HG03064 (cell line): ENCODE measurements at regions not wholly inside any gene's neighbourhood (a gene's known extent, or its start where the extent isn't known, plus 50 kb on each side); places are given as distances from the start of the nearest gene placed in this dataset.
"Not testable (repeated sequence)": the region's sequence is repeated elsewhere in the genome, so short reads cannot be mapped to it uniquely, and the experiment has no call there.

Experiments used
- ATAC-seq: cut with Tn5 transposase; IDR thresholded peaks from one replicate; pipeline ENCODE4 v1.9.1; 2021; ENCODE audit warnings: low read depth; ENCODE audit not compliant: unreplicated experiment

DNA sequence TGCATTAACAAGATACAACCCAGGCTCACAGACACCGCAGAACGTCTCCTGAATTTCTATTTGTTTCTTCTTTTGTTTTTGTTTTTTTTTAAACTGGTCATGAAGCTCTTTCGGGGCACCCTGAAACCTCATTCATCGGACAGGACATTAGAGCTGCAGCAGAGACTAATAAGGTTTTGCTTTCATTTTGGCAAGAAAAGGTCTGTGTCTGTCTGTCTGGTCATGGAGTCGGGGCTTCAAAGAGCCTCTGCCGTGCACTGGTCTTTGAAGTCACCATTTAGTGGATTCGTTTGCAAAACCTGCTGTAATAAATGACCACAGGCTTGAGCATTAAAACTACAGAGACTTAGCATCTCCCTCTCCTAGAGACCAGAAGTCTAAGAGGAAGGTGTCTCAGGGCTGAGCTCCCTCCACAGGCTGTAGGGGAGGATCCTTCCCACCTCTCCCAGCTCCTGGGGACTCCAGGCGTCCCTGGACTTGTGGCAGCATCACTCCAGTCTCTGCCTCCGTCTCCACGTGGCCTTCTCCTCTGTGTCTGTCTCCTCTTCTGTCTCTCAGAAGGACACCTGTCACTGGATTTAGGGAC, 247.5 kb downstream of the CRLF2 start:
- no peak for ATAC-seq

DNA sequence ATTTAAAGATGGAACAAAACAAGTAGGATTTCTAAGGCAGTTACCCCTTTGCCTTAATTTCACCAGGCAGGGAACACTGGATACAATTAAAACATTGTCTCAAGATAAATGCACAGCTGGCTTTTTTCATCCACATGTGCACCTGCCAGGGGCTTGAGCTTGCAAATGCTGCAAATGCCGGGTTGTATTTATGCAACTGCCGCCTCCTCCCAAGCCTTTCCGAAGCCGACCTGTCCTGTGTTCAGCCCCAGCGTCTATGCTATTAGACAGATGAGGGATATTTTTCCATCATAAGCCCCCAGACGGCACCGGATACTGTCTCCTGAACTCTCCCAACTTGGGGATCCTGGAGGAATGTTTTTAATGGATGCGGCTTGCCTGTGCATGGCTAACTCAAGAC, 251.6 kb downstream of the CRLF2 start:
- ATAC-seq = no peak

DNA sequence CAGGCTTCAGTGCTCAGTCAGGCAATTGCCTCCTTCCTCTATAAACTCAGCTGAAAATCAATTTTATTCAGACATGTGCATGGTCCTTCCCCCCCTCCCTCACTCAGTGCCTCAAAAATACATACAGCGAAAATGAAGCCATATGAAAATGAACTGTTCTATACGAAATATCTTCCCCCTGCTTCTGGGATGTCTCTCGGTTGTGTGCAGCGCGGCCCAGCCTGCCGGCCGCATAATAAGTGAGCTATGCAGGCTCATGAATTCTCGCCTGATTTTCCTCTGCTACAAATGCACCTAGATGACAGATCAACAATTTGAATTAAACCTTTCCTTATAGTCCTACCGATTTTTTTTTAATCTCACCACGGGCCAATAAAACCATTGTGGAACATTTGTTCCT, 252.9 kb downstream of the CRLF2 start:
- no peak for ATAC-seq

DNA sequence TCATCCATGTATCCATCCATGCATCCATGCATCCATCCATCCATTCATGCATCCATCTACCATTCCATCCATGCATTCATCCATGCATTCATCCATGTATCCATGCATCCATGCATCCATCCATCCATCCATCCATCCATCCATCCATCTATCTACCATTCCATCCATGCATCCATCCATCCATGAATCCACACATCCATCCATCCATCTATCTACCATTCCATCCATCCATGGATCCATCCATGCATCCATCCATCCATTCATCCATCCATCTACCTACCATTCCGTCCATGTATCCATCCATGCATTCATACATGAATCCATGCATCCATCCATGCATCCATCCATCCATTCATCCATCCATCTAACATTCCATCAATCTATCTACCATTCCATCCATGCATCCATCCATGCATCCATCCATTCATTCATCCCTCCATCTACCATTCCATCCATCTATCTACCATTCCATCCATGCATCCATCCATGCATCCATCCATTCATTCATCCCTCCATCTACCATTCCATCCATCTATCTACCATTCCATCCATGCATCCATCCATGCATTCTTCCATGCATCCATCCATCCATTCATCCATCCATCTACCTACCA, 257.2 kb downstream of the CRLF2 start:
- ATAC-seq = not testable (repeated sequence)

DNA sequence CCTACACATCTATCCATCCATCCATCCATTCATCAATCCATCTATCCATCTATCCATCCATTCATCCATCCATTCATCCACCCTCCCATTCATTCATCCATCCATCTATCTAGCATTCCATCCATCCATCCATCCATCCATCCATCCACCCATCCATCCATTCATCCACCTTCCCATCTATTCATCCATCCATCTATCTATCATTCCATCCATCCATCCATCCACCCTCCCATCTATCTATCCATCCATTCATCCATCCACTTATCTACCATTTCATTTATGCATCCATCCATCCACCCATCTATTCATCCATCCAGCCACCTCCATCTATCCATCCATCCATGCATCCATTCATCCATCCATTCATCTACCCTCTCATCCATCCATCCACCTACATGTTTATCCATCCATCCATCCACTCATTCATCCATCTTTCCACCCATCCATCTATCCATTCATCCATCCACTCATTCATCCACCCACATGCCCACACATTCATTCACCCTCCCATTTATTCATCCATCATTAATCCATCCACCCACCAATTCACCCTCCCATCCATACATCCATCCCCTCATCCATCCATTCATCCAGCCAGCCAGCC, 258.5 kb downstream of the CRLF2 start:
- no peak for ATAC-seq

DNA sequence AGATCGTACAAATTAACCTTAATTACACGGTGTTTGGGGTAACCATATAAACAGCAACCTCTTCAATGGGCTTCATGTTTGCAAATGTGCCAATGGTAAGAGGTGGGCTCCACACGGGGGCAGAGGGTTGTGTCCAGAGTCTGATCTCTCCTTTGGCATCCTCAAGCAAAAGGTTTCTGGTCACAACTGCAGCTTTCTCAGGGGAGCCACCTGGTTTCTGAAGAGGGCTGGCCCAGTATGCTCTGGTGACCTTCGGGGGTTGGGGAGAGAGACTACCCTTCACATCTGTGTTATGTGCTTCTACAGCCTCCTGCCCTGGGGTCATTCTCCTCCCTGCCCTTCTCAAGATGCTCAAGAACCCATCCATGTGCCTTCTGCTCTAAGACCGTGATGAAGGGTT, 259.6 kb downstream of the CRLF2 start:
- ATAC-seq = no peak

DNA sequence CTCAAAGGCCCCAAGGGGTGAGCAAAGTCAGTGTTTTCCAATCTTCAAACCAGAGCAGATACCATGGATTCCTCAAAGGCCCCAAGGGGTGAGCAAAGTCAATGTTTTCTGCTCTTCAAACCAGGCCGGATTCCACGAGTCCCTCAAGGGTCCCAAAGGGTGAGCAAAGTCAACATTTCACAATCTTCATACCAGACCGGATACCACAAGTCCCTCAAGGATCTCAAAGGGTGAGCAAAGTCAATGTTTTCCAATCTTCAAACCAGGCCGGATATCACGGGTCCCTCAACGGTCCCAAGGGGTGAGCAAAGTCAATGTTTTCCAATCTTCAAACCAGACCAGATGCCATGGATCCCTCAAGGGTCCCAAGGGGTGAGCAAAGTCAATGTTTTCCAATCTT, 265.2 kb downstream of the CRLF2 start:
- ATAC-seq = not testable (repeated sequence)

DNA sequence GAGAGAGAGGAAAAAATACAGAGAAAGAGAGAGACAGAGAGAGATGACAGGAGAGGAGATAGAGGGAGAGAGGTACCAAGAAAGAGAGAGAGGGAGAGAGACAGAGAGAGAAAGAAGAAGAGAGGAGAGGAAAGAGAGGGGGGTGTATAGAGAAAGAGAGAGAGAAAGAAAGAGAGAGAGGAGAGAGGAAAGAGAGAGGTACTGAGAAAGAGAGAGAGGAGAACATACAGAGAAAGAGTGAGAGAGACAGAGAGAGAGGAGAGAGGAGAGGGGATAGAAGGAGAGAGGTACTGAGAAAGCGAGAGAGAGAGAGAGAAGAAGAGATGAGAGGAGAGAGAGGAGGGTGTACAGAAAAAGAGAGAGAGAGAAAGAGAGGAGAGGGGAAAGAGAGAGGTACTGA, 269.4 kb downstream of the CRLF2 start:
- no peak for ATAC-seq

DNA sequence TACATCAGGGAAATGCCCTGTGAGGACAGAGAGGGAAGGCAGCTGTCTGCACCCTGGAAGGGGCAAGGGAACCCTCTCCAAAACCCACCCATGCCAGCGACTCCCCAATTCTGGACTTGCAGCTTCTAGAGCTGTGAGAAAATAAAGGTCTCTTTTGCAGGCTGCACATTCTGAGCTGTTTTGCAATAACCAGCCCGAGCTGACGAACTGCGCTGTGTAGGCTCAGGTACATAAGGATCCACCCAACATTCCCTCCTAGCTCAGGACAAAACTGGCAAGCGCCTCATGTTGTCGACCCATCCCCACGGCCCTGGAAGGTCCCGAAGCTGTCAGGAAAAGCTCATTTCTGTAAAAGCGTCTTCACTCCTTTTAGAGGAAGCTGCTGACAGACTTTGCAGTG, 271.8 kb downstream of the CRLF2 start:
- ATAC-seq = no peak

DNA sequence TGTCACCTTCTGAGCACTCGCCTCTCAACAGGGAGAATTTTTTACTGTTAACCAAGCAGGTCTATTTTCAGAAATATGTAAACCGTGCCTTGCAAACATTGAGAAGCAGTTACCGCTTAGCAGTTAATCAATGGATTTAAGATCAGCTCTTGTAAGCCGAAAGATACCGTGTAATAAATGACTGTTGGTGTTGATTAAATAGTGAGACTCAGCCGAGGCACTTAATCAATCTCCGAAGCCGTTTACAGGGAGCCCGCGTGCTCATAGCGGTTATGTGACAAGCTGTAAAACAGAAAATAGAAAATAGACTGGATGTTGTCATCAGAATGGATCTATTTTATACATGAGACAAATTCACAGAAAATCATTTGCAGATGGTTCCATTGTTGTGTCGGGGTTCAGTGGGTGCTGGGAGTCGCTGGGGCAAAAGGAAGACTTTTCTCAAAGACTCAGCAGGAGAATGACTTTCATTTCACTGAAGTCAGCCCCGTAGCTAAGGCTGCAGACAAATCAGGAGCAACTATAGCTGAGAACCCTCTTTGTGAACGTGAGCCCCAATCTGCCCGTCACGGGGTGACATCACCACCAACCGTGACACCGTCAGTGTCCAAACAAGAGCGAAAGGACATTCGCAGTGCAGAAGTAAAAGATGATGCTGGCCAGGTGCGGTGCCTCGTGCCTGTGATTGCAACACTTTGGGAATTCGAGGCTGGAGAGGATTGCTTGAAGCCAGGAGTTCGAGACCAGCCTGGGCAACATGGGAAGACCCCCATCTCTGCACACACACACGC, 275.3 kb downstream of the CRLF2 start:
- no peak for ATAC-seq

DNA sequence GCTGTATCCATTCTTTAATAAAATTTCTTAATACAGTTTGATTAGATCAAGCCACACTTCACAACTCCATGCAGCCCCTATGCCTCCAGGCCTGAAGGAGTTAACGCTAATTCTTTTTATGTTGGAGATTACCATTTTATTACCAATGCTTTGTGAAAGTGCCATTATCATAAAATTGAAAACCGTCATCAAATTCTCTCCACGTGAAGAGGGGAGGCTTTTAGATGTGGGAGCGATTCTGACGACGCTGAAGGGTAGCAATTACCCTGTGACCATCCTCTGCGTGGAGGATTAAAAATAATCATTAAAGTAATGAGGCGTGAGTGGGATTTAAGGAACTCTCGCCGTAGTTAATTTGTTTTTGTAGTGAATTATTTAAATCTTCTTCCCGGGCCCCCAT, 278.8 kb downstream of the CRLF2 start:
- ATAC-seq = no peak

DNA sequence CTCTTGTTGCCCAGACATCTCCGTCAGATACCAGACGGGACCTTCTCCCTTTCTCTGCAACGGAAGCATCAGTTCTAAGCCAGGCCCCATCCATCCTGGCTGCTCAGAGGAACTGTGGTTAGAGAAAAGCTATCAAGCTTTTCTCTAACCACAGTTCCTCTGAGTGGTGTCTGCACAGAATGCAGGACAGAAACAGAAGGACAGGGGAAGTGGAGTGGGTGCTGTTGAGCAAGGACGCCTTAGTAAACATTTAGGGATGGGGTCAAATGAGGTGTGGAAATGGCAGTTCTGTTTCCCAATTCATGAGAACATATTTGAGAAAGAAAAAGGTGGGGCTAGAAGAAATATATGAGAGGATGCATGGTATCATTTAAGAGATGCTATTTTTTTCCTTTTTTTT, 283.8 kb downstream of the CRLF2 start:
- ATAC-seq = no peak

DNA sequence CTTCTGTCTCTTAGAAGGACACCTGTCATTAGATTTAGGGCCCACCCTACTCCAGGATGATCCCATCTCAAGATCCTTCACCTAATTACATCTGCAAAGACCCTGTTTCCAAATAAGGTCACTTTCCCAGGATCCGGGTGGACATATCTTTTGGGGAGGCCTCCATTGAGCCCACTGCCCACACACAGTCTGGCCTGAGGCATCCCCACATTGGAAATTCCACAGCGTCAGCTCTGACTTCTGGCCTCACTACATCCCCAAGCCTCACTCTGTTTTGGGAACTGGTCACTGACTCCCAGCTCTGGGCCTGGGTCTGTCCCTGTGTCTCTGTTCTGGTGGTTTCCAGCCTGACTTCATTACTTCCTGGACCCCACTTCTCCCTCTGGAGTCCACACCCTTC, 285.5 kb downstream of the CRLF2 start:
- no peak for ATAC-seq

DNA sequence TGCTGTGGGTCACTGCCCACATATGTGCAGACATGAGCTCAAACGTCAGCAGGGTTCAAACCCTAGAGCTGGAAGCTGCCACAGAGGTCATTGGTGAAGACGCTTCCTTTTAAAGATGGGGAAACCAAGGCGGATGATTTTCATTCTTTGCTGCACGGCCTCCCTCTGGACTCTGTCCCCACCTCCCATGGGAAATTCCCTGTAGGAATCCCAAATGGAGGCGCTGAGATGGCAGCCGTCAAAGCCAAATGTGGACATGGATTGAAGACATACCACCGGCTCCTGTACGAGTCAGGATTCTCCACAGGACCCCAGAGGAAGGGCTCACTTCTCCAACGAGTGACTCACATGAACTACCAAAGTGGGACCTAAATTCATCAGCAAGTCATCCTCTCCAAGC, 286.4 kb downstream of the CRLF2 start:
- no peak for ATAC-seq

DNA sequence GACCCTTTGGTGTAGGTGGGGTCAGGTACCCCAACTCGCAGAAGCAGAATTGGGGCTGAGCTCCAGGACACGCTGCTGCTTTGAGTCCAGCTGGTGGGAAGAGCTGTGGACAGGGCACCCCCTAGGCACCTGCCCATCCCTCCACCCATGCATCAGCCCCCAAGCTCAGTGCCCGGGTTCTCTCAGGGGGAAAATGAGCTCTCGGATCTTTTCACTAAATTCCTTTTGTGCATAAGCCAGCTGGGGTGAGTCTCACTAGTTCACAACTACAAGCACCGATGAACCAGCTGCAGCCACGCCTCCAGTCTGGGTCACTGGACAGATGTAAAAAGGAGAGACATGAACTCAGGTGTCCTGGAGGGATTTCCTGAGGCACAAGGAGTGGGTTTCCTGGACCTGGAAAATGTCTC, 286.8 kb downstream of the CRLF2 start:
- ATAC-seq = no peak

DNA sequence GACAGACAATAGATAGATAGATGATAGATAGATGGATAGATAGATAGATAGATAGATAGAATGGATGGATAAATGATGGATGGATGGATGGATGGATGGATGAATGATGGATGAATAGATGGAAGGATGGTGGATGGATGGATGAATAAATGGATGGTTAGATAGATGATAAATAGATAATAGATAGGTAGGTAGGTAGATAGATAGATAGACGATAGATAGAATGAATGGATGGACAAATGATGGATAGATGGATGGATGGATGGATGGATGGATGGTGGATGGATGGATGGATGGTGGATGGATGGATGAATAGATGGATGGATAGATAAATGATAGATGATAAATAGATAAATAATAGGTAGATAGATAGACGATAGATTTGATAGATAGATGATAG, 287.4 kb downstream of the CRLF2 start:
- no peak for ATAC-seq

DNA sequence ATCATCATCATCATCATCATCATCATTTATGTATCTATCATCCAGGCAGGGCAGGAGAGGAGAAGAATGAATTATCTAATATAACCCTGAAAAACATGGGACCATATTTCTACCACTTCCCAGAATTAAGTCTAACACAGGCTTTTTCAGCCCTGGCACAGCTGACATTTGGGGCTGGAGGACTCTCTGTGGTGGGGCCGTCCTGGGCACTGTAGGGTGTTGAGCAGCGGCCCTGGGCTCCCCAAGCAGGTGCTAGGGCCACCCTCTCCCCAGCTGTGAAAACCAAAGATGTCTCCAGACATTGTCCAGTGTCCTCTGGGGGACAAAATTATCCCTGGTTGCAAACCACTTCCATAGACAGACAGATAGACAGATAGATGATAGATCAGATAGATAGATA, 288.4 kb downstream of the CRLF2 start:
- ATAC-seq = no peak

DNA sequence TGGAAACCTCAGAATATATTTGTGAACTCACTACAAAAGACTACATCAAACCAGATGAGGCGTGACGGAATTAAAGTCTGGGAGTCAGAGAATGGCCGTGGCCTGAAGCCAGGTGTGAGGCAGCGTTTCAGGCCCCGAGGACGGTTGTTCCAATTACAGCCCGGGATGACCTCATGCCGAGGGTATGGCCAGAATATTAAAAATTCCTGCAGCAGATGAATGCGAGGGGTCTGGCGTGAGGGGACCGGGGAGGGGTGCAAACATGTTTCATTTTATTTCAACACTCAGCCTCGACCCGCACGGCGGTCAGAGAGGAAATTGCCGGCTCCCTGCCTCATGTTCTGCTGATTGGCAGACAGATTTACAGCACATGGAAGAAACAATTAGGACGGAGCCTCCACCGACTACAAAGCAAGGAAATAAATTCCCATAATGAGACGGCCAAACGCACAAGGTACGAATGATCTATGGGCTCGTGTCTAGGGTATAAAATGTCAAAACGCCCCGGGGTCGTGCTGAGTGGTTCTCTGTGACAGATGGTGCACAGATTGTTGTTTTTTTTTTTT, 289.7 kb downstream of the SHOX start:
- no peak for ATAC-seq

DNA sequence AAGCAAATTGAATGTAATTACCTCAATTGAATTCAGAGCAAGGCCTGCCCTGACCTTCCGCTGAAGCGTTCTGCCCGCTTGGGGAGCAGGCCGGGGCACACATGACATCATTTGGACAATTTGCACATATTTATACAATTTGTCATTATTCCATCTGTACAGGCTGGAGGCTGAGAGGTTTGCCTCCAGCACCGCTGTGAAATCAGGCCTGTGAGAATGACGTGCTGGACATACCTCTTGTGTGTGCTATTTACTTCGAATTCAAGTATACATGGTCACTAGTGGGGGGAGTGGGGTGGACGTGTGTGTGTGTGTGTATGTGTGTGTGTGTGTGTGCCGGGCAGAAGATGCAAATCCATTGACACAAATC, 285.6 kb downstream of the SHOX start:
- no peak for ATAC-seq

DNA sequence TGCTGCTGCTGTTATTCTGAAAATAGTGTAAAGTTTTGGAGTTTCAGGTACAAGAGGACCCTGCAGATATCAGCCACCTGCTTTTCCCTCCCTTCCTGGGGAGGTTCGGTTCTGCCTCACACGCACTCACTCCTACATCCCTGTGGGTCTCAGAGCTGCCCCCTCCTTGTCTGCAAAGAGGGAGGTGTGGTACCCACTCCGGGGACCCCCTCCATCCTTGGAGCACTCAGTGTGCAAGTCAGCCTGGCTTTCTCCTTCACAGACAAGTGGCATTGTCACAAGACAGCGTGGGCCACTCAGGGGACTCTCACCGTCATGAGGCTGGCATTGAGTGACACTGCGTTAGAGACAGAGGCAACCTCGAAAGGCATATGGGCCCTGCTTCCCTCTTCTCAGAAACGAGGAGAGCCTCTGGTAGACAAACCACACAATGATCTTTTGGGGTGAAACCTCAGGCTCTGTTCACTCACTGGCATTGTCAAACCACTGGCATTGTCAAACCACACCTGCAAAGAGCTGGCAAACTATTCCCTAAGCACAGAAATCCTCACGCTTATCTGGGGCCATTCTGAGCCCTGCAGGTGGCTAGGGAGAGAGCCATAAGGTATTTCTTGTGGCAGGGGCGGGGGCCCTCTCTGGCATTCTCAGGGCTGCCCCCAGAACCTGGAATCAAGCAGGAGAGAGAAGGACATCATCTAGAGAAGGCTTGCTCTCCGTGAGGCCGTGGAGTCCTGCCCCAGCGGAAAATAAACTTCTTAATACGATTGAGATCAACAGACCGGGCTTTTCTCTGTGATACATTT, 285.0 kb downstream of the SHOX start:
- ATAC-seq = no peak

DNA sequence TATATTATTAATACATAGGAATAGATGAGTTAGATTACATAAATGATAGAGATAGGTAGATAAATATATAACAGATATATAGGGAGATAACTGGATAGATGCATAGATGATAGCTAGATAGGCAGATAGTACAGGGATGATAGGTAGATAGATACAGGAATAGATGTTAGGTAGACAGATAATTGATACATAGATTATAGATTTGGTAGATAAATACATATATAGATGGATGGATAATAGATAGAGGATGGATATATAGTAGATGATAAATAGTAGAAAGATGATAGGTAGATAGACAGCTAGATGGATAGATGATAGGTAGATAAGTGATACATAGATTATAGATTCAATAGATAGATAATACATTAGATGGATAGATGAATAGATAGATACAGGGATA, 283.6 kb downstream of the SHOX start:
- no peak for ATAC-seq
